ENCODE measurements at regions not wholly inside any gene's neighbourhood (a gene's known extent, or its start where the extent isn't known, plus 50 kb on each side); places are given as distances from the start of the nearest gene placed in this dataset.

DNA sequence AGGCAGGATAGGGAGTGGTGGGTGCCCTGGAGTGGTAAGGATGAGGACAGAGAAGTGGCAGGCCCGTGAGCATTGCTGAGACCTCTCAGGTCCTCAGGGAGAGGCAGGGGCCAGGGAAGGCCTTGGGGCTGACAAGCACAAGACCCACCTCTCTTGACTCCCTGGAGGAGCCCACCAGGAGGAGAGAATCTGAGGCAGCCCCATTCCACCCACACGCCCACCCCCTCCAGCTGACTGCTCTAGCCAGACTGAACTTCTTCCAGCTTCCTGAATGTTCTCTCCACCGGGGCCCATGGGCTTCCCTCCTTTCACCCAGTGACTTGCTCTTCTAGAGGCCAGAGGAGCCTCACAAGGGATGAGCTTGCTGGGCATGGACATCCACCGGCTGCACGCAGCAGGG, 1403.0 kb downstream of the BRD1 start:
- Histone ChIP-seq H2BK120ac (ENCODE audit: low read depth, low read length) (no peak overlapping the region), H3K9ac (ENCODE audit: low read depth, low read length, poor library complexity) (no peak overlapping the region), H2BK5ac (ENCODE audit: low read length) (no peak overlapping the region), H3K27ac (replicated peaks; ENCODE audit: low read length) (no peak overlapping the region), H4K91ac (ENCODE audit: low read depth, low read length, poor library complexity) (no peak overlapping the region), H3K23ac (ENCODE audit: low read depth, low read length, poor library complexity) (peak overlapping the region; percentile 11), H2AFZ (ENCODE audit: low read length) (no peak overlapping the region), H3K9me3 (replicated peaks in 1 of 2; ENCODE audit: control insufficient read depth in 2 of 2, insufficient read depth in 1 of 2, low read depth in 1 of 2, low read length in 2 of 2) (no peaks in the 10 kb centered on the region), H3K14ac (ENCODE audit: low read length) (no peak overlapping the region), H3K27me3 (ENCODE audit: control insufficient read depth in 3 of 3, insufficient read depth in 3 of 3, low read depth in 1 of 3, low read length in 3 of 3) (peaks cover 0 to 12% (median 2%) of the 10 kb centered on the region in 3 experiments), H3K4me1 (ENCODE audit: control insufficient read depth in 2 of 2, insufficient read depth in 1 of 2, low read depth in 1 of 2, low read length in 2 of 2) (peaks cover 0 to 13% of the 10 kb centered on the region in 2 donors), H3K36me3 (replicated peaks in 1 of 2; ENCODE audit: control insufficient read depth in 2 of 2, insufficient read depth in 2 of 2, low read length in 2 of 2) (no peaks in the 10 kb centered on the region), H3K4ac (ENCODE audit: low read length) (no peak overlapping the region), H3K4me3 (ENCODE audit: low read length in 2 of 2) (no peak overlapping the region), H4K8ac (ENCODE audit: low read depth, low read length) (no peak overlapping the region), H3K79me1 (ENCODE audit: low read depth, low read length) (no peaks in the 10 kb centered on the region), H2AK5ac (ENCODE audit: low read depth, low read length) (peak overlapping the region; percentile 23), H2BK12ac (ENCODE audit: low read length) (no peak overlapping the region), H2BK15ac (ENCODE audit: low read length) (no peak overlapping the region), H3K4me2 (ENCODE audit: insufficient read depth, low read length, poor library complexity, severe bottlenecking) (no peak overlapping the region), H3K18ac (ENCODE audit: low read length) (peak overlapping the region; percentile 72)
- WGBS, 2 donors (ENCODE audit: extremely low coverage in 2 of 2, insufficient read length in 2 of 2, insufficient replicate concordance in 1 of 2), result no CpG with 5 or more reads among the region's 5 CpGs
- DNase-seq (ENCODE audit: low spot score), result no peak

- Histone ChIP-seq H4K91ac (ENCODE audit: low read depth, low read length, poor library complexity) (no peak overlapping the region), H3K9ac (ENCODE audit: low read depth, low read length, poor library complexity) (no peak overlapping the region)
- no CpG with 5 or more reads among the region's 18 CpGs for WGBS, 2 donors (ENCODE audit: extremely low coverage in 2 of 2, insufficient read length in 2 of 2, insufficient replicate concordance in 1 of 2)
Measured at GRCh38 chr22:48424201-48424627, 1403.5 kb downstream of the BRD1 start.

DNA sequence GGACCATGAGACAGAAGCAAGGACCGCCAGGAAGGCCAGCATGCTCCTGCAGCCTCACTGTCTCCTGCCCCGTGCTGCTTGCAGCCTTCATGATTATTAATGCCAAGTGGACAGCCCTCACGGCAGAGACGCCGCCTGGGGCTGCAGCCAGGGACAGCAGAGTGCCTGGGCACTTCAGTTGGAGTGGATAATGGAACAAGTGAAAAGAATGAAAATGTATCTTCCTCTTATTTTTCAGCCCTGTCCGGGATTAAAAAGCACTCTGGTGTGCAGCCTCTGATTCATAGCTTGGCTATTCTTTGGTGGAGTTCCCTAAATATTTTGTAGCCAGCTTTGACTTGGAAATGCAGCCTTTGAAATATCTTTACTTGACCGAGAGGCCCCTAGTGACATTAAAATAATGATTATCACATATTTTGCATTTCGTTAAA, 1404.2 kb downstream of the BRD1 start:
- H3K18ac ChIP-seq (ENCODE audit: low read length), result peak overlapping the region; percentile 35
- no peak overlapping the region for H3K9ac ChIP-seq (ENCODE audit: low read depth, low read length, poor library complexity)
- peak overlapping the region; percentile 82 for H3K14ac ChIP-seq (ENCODE audit: low read length)
- no peaks in the 10 kb centered on the region for H3K79me1 ChIP-seq (ENCODE audit: low read depth, low read length)
- no peak for DNase-seq (ENCODE audit: low spot score)
- peaks cover 0 to 4% (median 2%) of the 10 kb centered on the region in 3 experiments for H3K27me3 ChIP-seq (ENCODE audit: control insufficient read depth in 3 of 3, insufficient read depth in 3 of 3, low read depth in 1 of 3, low read length in 3 of 3)
- no peak overlapping the region for H4K8ac ChIP-seq (ENCODE audit: low read depth, low read length)
- H3K27ac ChIP-seq (replicated peaks; ENCODE audit: low read length), result no peak overlapping the region
- peak overlapping the region; percentile 18 for H3K23ac ChIP-seq (ENCODE audit: low read depth, low read length, poor library complexity)
- no peak overlapping the region for H3K4me2 ChIP-seq (ENCODE audit: insufficient read depth, low read length, poor library complexity, severe bottlenecking)
- no peak overlapping the region for H2AK5ac ChIP-seq (ENCODE audit: low read depth, low read length)
- no peak overlapping the region for H2BK5ac ChIP-seq (ENCODE audit: low read length)
- peaks cover 0 to 13% of the 10 kb centered on the region in 2 donors for H3K4me1 ChIP-seq (ENCODE audit: control insufficient read depth in 2 of 2, insufficient read depth in 1 of 2, low read depth in 1 of 2, low read length in 2 of 2)
- no peaks in the 10 kb centered on the region for H3K36me3 ChIP-seq (replicated peaks in 1 of 2; ENCODE audit: control insufficient read depth in 2 of 2, insufficient read depth in 2 of 2, low read length in 2 of 2)
- H2BK15ac ChIP-seq (ENCODE audit: low read length), result no peak overlapping the region
- no peak overlapping the region for H2AFZ ChIP-seq (ENCODE audit: low read length)
- no peak overlapping the region for H4K91ac ChIP-seq (ENCODE audit: low read depth, low read length, poor library complexity)
- no peaks in the 10 kb centered on the region for H3K9me3 ChIP-seq (replicated peaks in 1 of 2; ENCODE audit: control insufficient read depth in 2 of 2, insufficient read depth in 1 of 2, low read depth in 1 of 2, low read length in 2 of 2)
- H2BK12ac ChIP-seq (ENCODE audit: low read length), result no peak overlapping the region
- H3K4me3 ChIP-seq (ENCODE audit: low read length in 2 of 2), result peak overlapping the region in 1 of 2 donors; percentile 26
- no CpG with 5 or more reads among the region's 8 CpGs for WGBS, 2 donors (ENCODE audit: extremely low coverage in 2 of 2, insufficient read length in 2 of 2, insufficient replicate concordance in 1 of 2)
- H2BK120ac ChIP-seq (ENCODE audit: low read depth, low read length), result no peak overlapping the region
- H3K4ac ChIP-seq (ENCODE audit: low read length), result no peak overlapping the region

More at GRCh38 chr22:48424201-48424627, 1403.5 kb downstream of the BRD1 start:
- Histone ChIP-seq H3K4ac (ENCODE audit: low read length) (no peak overlapping the region), H3K4me3 (ENCODE audit: low read length in 2 of 2) (no peak overlapping the region), H3K4me2 (ENCODE audit: insufficient read depth, low read length, poor library complexity, severe bottlenecking) (no peak overlapping the region), H3K18ac (ENCODE audit: low read length) (peak overlapping the region; percentile 72), H3K14ac (ENCODE audit: low read length) (no peak overlapping the region), H3K27me3 (ENCODE audit: control insufficient read depth in 3 of 3, insufficient read depth in 3 of 3, low read depth in 1 of 3, low read length in 3 of 3) (peaks cover 0 to 8% (median 2%) of the 10 kb centered on the region in 3 experiments), H2BK15ac (ENCODE audit: low read length) (no peak overlapping the region), H3K36me3 (replicated peaks in 1 of 2; ENCODE audit: control insufficient read depth in 2 of 2, insufficient read depth in 2 of 2, low read length in 2 of 2) (no peaks in the 10 kb centered on the region), H3K4me1 (ENCODE audit: control insufficient read depth in 2 of 2, insufficient read depth in 1 of 2, low read depth in 1 of 2, low read length in 2 of 2) (peaks cover 0 to 13% of the 10 kb centered on the region in 2 donors), H3K23ac (ENCODE audit: low read depth, low read length, poor library complexity) (peak overlapping the region; percentile 11), H3K27ac (replicated peaks; ENCODE audit: low read length) (no peak overlapping the region), H4K8ac (ENCODE audit: low read depth, low read length) (no peak overlapping the region), H2AK5ac (ENCODE audit: low read depth, low read length) (no peak overlapping the region), H3K9me3 (replicated peaks in 1 of 2; ENCODE audit: control insufficient read depth in 2 of 2, insufficient read depth in 1 of 2, low read depth in 1 of 2, low read length in 2 of 2) (no peaks in the 10 kb centered on the region), H3K79me1 (ENCODE audit: low read depth, low read length) (no peaks in the 10 kb centered on the region), H2BK12ac (ENCODE audit: low read length) (no peak overlapping the region), H2BK5ac (ENCODE audit: low read length) (no peak overlapping the region), H2BK120ac (ENCODE audit: low read depth, low read length) (no peak overlapping the region), H2AFZ (ENCODE audit: low read length) (no peak overlapping the region)
- no peak for DNase-seq (ENCODE audit: low spot score)

GRCh38 chr22:48422900-48423480, 1404.7 kb downstream of the BRD1 start:
- Histone ChIP-seq H3K14ac (ENCODE audit: low read length) (peak overlapping the region; percentile 82), H3K9me3 (replicated peaks in 1 of 2; ENCODE audit: control insufficient read depth in 2 of 2, insufficient read depth in 1 of 2, low read depth in 1 of 2, low read length in 2 of 2) (no peaks in the 10 kb centered on the region), H2BK12ac (ENCODE audit: low read length) (no peak overlapping the region), H2AK5ac (ENCODE audit: low read depth, low read length) (no peak overlapping the region), H4K91ac (ENCODE audit: low read depth, low read length, poor library complexity) (no peak overlapping the region), H3K18ac (ENCODE audit: low read length) (peak overlapping the region; percentile 35), H3K79me1 (ENCODE audit: low read depth, low read length) (no peaks in the 10 kb centered on the region), H2BK15ac (ENCODE audit: low read length) (no peak overlapping the region), H3K4ac (ENCODE audit: low read length) (no peak overlapping the region), H4K8ac (ENCODE audit: low read depth, low read length) (no peak overlapping the region), H3K4me1 (ENCODE audit: control insufficient read depth in 2 of 2, insufficient read depth in 1 of 2, low read depth in 1 of 2, low read length in 2 of 2) (peaks cover 0 to 11% of the 10 kb centered on the region in 2 donors), H2BK120ac (ENCODE audit: low read depth, low read length) (no peak overlapping the region), H3K4me3 (ENCODE audit: low read length in 2 of 2) (peak overlapping the region in 1 of 2 donors; percentile 26), H2AFZ (ENCODE audit: low read length) (no peak overlapping the region), H3K4me2 (ENCODE audit: insufficient read depth, low read length, poor library complexity, severe bottlenecking) (no peak overlapping the region), H3K27ac (replicated peaks; ENCODE audit: low read length) (no peak overlapping the region), H3K36me3 (replicated peaks in 1 of 2; ENCODE audit: control insufficient read depth in 2 of 2, insufficient read depth in 2 of 2, low read length in 2 of 2) (no peaks in the 10 kb centered on the region), H3K9ac (ENCODE audit: low read depth, low read length, poor library complexity) (no peak overlapping the region), H3K23ac (ENCODE audit: low read depth, low read length, poor library complexity) (peak overlapping the region; percentile 18), H3K27me3 (ENCODE audit: control insufficient read depth in 3 of 3, insufficient read depth in 3 of 3, low read depth in 1 of 3, low read length in 3 of 3) (peaks cover 0 to 2% (median 0%) of the 10 kb centered on the region in 3 experiments), H2BK5ac (ENCODE audit: low read length) (no peak overlapping the region)
- WGBS, 2 donors (ENCODE audit: extremely low coverage in 2 of 2, insufficient read length in 2 of 2, insufficient replicate concordance in 1 of 2), result no CpG with 5 or more reads among the region's 7 CpGs
- DNase-seq (ENCODE audit: low spot score), result no peak
